ENCODE measurements at regions not wholly inside any gene's neighbourhood (a gene's known extent, or its start where the extent isn't known, plus 50 kb on each side); places are given as distances from the start of the nearest gene placed in this dataset.

- TF ChIP-seq POLR2A (IDR thresholded peaks at IDR 0.05) (no peak), CTCF (IDR thresholded peaks at IDR 0.05) (no peak)
Observed at GRCh38 chr3:20424086-20424485, 238.1 kb upstream of the SGO1 start.
